H9 (cell line): ENCODE measurements at regions not wholly inside any gene's neighbourhood (a gene's known extent, or its start where the extent isn't known, plus 50 kb on each side); places are given as distances from the start of the nearest gene placed in this dataset.

ENCODE experiments used
- DNase-seq: peaks from one replicate; pipeline ENCODE4 v3.0.0-alpha.2; 2017
- H2AFZ ChIP-seq: one replicate; pipeline ENCODE4 v1.6.1; 2013; ENCODE audit warnings: mild to moderate bottlenecking, low read length, control low read depth, moderate library complexity
- H2AK5ac ChIP-seq: 2 replicates; pipeline ENCODE4 v1.6.1; 2013; ENCODE audit warnings: low read length, control low read depth, mixed read lengths; ENCODE audit not compliant: insufficient read length
- H2BK120ac ChIP-seq: one replicate; pipeline ENCODE4 v1.6.1; 2013; ENCODE audit warnings: low read depth, mild to moderate bottlenecking, low read length, control low read depth, inconsistent platforms; ENCODE audit not compliant: poor library complexity, severe bottlenecking
- H2BK12ac ChIP-seq: 2 replicates; pipeline ENCODE4 v1.6.1; 2013; ENCODE audit warnings: low read length, control low read depth, mixed read lengths, low read depth; ENCODE audit not compliant: insufficient read length
- H2BK15ac ChIP-seq: 2 replicates; pipeline ENCODE4 v1.6.1; 2013; ENCODE audit warnings: low read depth, low read length, control low read depth
- H2BK20ac ChIP-seq: one replicate; pipeline ENCODE4 v1.6.1; 2013; ENCODE audit warnings: low read depth, mild to moderate bottlenecking, low read length, control low read depth, inconsistent platforms; ENCODE audit not compliant: poor library complexity, severe bottlenecking
- H2BK5ac ChIP-seq: 2 replicates; pipeline ENCODE4 v1.6.1; 2013; ENCODE audit warnings: low read length, control low read depth, mixed read lengths; ENCODE audit not compliant: insufficient read length
- H3K14ac ChIP-seq: 2 replicates; pipeline ENCODE4 v1.6.1; 2013; ENCODE audit warnings: low read length, control low read depth; ENCODE audit not compliant: insufficient read depth
- H3K18ac ChIP-seq: 2 replicates; pipeline ENCODE4 v1.6.1; 2013; ENCODE audit warnings: low read depth, mild to moderate bottlenecking, mixed read lengths, low read length, control low read depth; ENCODE audit not compliant: insufficient read length
- H3K23ac ChIP-seq: 2 replicates; pipeline ENCODE4 v1.6.1; 2013; ENCODE audit warnings: low read length, control low read depth, mixed read lengths, low read depth; ENCODE audit not compliant: insufficient read length
- H3K23me2 ChIP-seq: 2 replicates; pipeline ENCODE4 v1.6.1; 2013; ENCODE audit warnings: low read depth, mild to moderate bottlenecking, mixed read lengths, low read length, control low read depth; ENCODE audit not compliant: insufficient read length, poor library complexity, severe bottlenecking
- H3K27ac ChIP-seq: 2 replicates; pipeline ENCODE4 v1.5.1; 2013; ENCODE audit warnings: low read length, control low read depth, mixed read lengths, low read depth; ENCODE audit not compliant: insufficient read length
- H3K27me3 ChIP-seq: 2 replicates; pipeline ENCODE4 v1.6.1; 2013; ENCODE audit warnings: low read length, control low read depth, inconsistent platforms; ENCODE audit not compliant: insufficient read depth
- H3K4ac ChIP-seq: 2 replicates; pipeline ENCODE4 v1.6.1; 2013; ENCODE audit warnings: low read depth, mild to moderate bottlenecking, control low read depth, inconsistent platforms, low read length, moderate library complexity
- H3K4me1 ChIP-seq: 2 replicates; pipeline ENCODE4 v1.6.1; 2013; ENCODE audit warnings: low read length, control low read depth, inconsistent platforms; ENCODE audit not compliant: insufficient read depth
- H3K4me2 ChIP-seq: 2 replicates; pipeline ENCODE4 v1.6.1; 2013; ENCODE audit warnings: low read length, control low read depth, mixed read lengths; ENCODE audit not compliant: insufficient read length, insufficient read depth
- H3K56ac ChIP-seq: 2 replicates; pipeline ENCODE4 v1.6.1; 2013; ENCODE audit warnings: low read depth, mild to moderate bottlenecking, mixed read lengths, low read length, control low read depth; ENCODE audit not compliant: insufficient read length
- H3K79me1 ChIP-seq: 2 replicates; pipeline ENCODE4 v1.6.1; 2013; ENCODE audit warnings: low read depth, mild to moderate bottlenecking, moderate library complexity, low read length, control low read depth, inconsistent platforms; ENCODE audit not compliant: insufficient read depth, poor library complexity, severe bottlenecking
- H3K79me2 ChIP-seq: 2 replicates; pipeline ENCODE4 v1.6.1; 2013; ENCODE audit warnings: low read length, control low read depth, inconsistent platforms; ENCODE audit not compliant: insufficient read depth
- H3K9ac ChIP-seq: 2 replicates; pipeline ENCODE4 v1.6.1; 2013; ENCODE audit warnings: low read length, control low read depth, mixed read lengths; ENCODE audit not compliant: insufficient read length; ENCODE audit errors: extremely low read depth
- H3K9me3 ChIP-seq: one replicate; pipeline ENCODE4 v1.6.1; 2013; ENCODE audit warnings: low read depth, low read length, inconsistent platforms; ENCODE audit not compliant: control insufficient read depth
- H3T11ph ChIP-seq: one replicate; pipeline ENCODE4 v1.6.1; 2013; ENCODE audit warnings: mild to moderate bottlenecking, low read length, control low read depth, inconsistent platforms
- H4K20me1 ChIP-seq: one replicate; pipeline ENCODE4 v1.6.1; 2013; ENCODE audit not compliant: control insufficient read depth, insufficient read length, insufficient read depth
- H4K5ac ChIP-seq: 2 replicates; pipeline ENCODE4 v1.6.1; 2013; ENCODE audit warnings: low read depth, mild to moderate bottlenecking, mixed read lengths, low read length, control low read depth; ENCODE audit not compliant: insufficient read length
- H4K8ac ChIP-seq: replicated peaks from 2 replicates; pipeline ENCODE4 v1.6.1; 2013; ENCODE audit warnings: low read length, control low read depth, mixed read lengths, low read depth; ENCODE audit not compliant: insufficient read length
- H4K91ac ChIP-seq: 2 replicates; pipeline ENCODE4 v1.6.1; 2013; ENCODE audit warnings: low read depth, mild to moderate bottlenecking, moderate library complexity, mixed read lengths, low read length, control low read depth; ENCODE audit not compliant: insufficient read length
- H3K27ac Mint-ChIP-seq, 3 experiments: 2 replicates in 2 of 3; 3 replicates in 1 of 3; pipeline ENCODE4 v1.8.0; 2020 to 2021; ENCODE audit warnings: mixed read lengths in 3 of 3, mild to moderate bottlenecking in 1 of 3, moderate library complexity in 1 of 3
- H3K27me3 Mint-ChIP-seq: 2 replicates; pipeline ENCODE4 v1.8.0; 2021; ENCODE audit warnings: low read depth, mild to moderate bottlenecking, moderate library complexity, mixed read lengths
- H3K36me3 Mint-ChIP-seq, 3 experiments: 2 replicates in 2 of 3; 3 replicates in 1 of 3; pipeline ENCODE4 v1.8.0; 2020 to 2021; ENCODE audit warnings: low read depth in 3 of 3, mixed read lengths in 3 of 3; ENCODE audit not compliant: insufficient read depth in 1 of 3
- H3K4me1 Mint-ChIP-seq, 2 experiments: 2 replicates each; pipeline ENCODE4 v1.8.0; 2020; ENCODE audit warnings: mixed read lengths in 2 of 2
- H3K4me3 Mint-ChIP-seq, 2 experiments: 2 replicates in 1 of 2; 3 replicates in 1 of 2; pipeline ENCODE4 v1.8.0; 2020 to 2021; ENCODE audit warnings: mild to moderate bottlenecking in 2 of 2, mixed read lengths in 2 of 2, moderate library complexity in 1 of 2
- H3K9me3 Mint-ChIP-seq, 2 experiments: 2 replicates in 1 of 2; 3 replicates in 1 of 2; pipeline ENCODE4 v1.8.0; 2020; ENCODE audit warnings: mild to moderate bottlenecking in 2 of 2, mixed read lengths in 2 of 2, moderate library complexity in 1 of 2
- WGBS: extraction: QIAGEN DNeasy Blood & Tissue Kit; methylation state at CpG from one replicate; pipeline ENCODE4 v1.1.7; 2013; ENCODE audit warnings: missing lambda C conversion rate, low lambda C conversion rate, mixed read lengths; ENCODE audit not compliant: insufficient read length; ENCODE audit errors: extremely low coverage; 5-methylcytosine and 5-hydroxymethylcytosine counted together
- TF ChIP-seq, protein P1 (sequence below): fragments of 200-600 bp; sonication (generic); conservative IDR thresholded peaks from 3 replicates; pipeline ENCODE4 v1.8.0; 2021; ENCODE audit warnings: antibody characterized with exemption, mild to moderate bottlenecking

DNA sequence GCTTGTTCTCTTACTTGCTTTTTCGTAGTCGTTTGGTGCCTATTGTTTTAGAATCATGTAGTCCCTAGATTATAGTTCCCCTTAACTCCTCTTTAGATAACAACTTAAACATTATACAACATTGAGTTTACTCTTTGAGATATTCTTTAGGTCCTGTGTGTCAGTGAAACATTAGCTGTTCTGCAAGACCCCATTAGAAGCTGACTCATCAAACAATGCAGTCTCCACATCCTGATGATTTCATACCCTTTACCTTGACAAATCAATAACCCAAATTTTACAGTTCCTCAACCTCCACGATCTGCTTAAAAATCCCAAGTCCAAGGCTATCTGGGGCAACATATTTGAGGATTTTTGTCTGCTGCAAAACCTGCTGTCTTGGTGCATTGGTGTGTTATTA is 582.9 kb downstream of the NSUN3 start:
- H3K4me2 ChIP-seq: no peak overlapping the region
- TF ChIP-seq, protein P1, sequence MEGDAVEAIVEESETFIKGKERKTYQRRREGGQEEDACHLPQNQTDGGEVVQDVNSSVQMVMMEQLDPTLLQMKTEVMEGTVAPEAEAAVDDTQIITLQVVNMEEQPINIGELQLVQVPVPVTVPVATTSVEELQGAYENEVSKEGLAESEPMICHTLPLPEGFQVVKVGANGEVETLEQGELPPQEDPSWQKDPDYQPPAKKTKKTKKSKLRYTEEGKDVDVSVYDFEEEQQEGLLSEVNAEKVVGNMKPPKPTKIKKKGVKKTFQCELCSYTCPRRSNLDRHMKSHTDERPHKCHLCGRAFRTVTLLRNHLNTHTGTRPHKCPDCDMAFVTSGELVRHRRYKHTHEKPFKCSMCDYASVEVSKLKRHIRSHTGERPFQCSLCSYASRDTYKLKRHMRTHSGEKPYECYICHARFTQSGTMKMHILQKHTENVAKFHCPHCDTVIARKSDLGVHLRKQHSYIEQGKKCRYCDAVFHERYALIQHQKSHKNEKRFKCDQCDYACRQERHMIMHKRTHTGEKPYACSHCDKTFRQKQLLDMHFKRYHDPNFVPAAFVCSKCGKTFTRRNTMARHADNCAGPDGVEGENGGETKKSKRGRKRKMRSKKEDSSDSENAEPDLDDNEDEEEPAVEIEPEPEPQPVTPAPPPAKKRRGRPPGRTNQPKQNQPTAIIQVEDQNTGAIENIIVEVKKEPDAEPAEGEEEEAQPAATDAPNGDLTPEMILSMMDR: no peak
- no peak for DNase-seq
- H4K91ac ChIP-seq: no peak overlapping the region
- H2BK15ac ChIP-seq: no peak overlapping the region
- H3K14ac ChIP-seq: no peak overlapping the region
- H3K9ac ChIP-seq: no peak overlapping the region
- H3K4me1 Mint-ChIP-seq: peaks cover 13 to 14% of the 10 kb centered on the region in 2 experiments
- no peak overlapping the region for H2AFZ ChIP-seq
- no peak overlapping the region for H4K8ac ChIP-seq
- H2AK5ac ChIP-seq: no peak overlapping the region
- no peak overlapping the region for H3K4me3 Mint-ChIP-seq
- no peak overlapping the region for H2BK20ac ChIP-seq
- H2BK120ac ChIP-seq: no peak overlapping the region
- no peaks in the 10 kb centered on the region for H3K79me1 ChIP-seq
- peaks cover 3 to 17% (median 15%) of the 10 kb centered on the region in 3 experiments for H3K36me3 Mint-ChIP-seq
- H4K5ac ChIP-seq: no peak overlapping the region
- H3K56ac ChIP-seq: no peak overlapping the region
- no peaks in the 10 kb centered on the region for H3K9me3 ChIP-seq
- H3K4me1 ChIP-seq: no peaks in the 10 kb centered on the region; the same call in 1 of the 2 replicates
- no peaks in the 10 kb centered on the region for H3K27me3 Mint-ChIP-seq
- no peaks in the 10 kb centered on the region for H3K27me3 ChIP-seq
- peaks cover 4 to 30% of the 10 kb centered on the region in 2 experiments for H3K9me3 Mint-ChIP-seq
- H3K23ac ChIP-seq: no peak overlapping the region
- 0 out of 7 replicates have a peak overlapping the region, but pooled peaks of 1 of the 3 experiments have one; percentile 39 for H3K27ac Mint-ChIP-seq
- no peaks in the 10 kb centered on the region for H4K20me1 ChIP-seq
- no peak overlapping the region for H3T11ph ChIP-seq
- no peak overlapping the region for H3K18ac ChIP-seq
- H2BK5ac ChIP-seq: no peak overlapping the region
- H2BK12ac ChIP-seq: no peak overlapping the region
- no peaks in the 10 kb centered on the region for H3K79me2 ChIP-seq
- no peak overlapping the region for H3K27ac ChIP-seq
- H3K4ac ChIP-seq: no peak overlapping the region
- H3K23me2 ChIP-seq: no peaks in the 10 kb centered on the region
- no CpG with 5 or more reads among the region's 3 CpGs for WGBS
